ENCODE measurements at regions not wholly inside any gene's neighbourhood (a gene's known extent, or its start where the extent isn't known, plus 50 kb on each side); places are given as distances from the start of the nearest gene placed in this dataset.
"Not testable (repeated sequence)": the region's sequence is repeated elsewhere in the genome, so short reads cannot be mapped to it uniquely, and the experiment has no call there.

- no peak for DNase-seq
Observed at GRCh38 chr3:106981392-106981791, 395.8 kb upstream of the CCDC54 start.

GRCh38 chr3:106985721-106986120, 391.5 kb upstream of the CCDC54 start:
- Histone ChIP-seq H3K9me3 (ENCODE audit: control insufficient read depth in 4 of 4, insufficient read depth in 3 of 4, low read length in 3 of 4) (peaks cover 0 to 4% (median 0%) of the 10 kb centered on the region in 4 donors), H3K4me1 (ENCODE audit: control insufficient read depth in 5 of 5, insufficient read depth in 5 of 5, low read length in 5 of 5) (no peaks in the 10 kb centered on the region), H3K27me3 (ENCODE audit: control insufficient read depth in 3 of 3, insufficient read depth in 3 of 3, low read length in 2 of 3) (no peaks in the 10 kb centered on the region), H3K36me3 (ENCODE audit: control insufficient read depth in 4 of 4, insufficient read depth in 4 of 4, low read length in 4 of 4) (no peaks in the 10 kb centered on the region), H3K4me3 (no peak overlapping the region), H3K27ac (ENCODE audit: low read depth in 1 of 2, low read length in 1 of 2) (no peak overlapping the region), H3K9ac (ENCODE audit: insufficient read depth in 1 of 2, low read length in 2 of 2) (no peak overlapping the region)
- DNase-seq (no peak), ATAC-seq (ENCODE audit: insufficient read depth, low FRiP score) (no peak)
- TF ChIP-seq CTCF (IDR thresholded peaks at IDR 0.05; ENCODE audit: control extremely low read depth, extremely low read depth) = no peak
- WGBS, 2 donors = 92 to 94% methylated on average over 2 of the region's 2 CpGs

More at GRCh38 chr3:106981392-106981791, 395.8 kb upstream of the CCDC54 start:
- TF ChIP-seq CTCF (IDR thresholded peaks at IDR 0.05; ENCODE audit: control extremely low read depth, extremely low read depth) = no peak
- no peak overlapping the region for H3K4me3 ChIP-seq
- H3K36me3 ChIP-seq (ENCODE audit: control insufficient read depth in 4 of 4, insufficient read depth in 4 of 4, low read length in 4 of 4) = no peaks in the 10 kb centered on the region
- no peak overlapping the region for H3K9ac ChIP-seq (ENCODE audit: insufficient read depth in 1 of 2, low read length in 2 of 2)
- no peaks in the 10 kb centered on the region for H3K27me3 ChIP-seq (ENCODE audit: control insufficient read depth in 3 of 3, insufficient read depth in 3 of 3, low read length in 2 of 3)
- no peak overlapping the region for H3K27ac ChIP-seq (ENCODE audit: low read depth in 1 of 2, low read length in 1 of 2)
- no peaks in the 10 kb centered on the region for H3K9me3 ChIP-seq (ENCODE audit: control insufficient read depth in 4 of 4, insufficient read depth in 3 of 4, low read length in 3 of 4)
- ATAC-seq (ENCODE audit: insufficient read depth, low FRiP score) = no peak
- WGBS, 2 donors = 89 to 100% methylated on average over 1 of the region's 1 CpG
- H3K4me1 ChIP-seq (ENCODE audit: control insufficient read depth in 5 of 5, insufficient read depth in 5 of 5, low read length in 5 of 5) = no peaks in the 10 kb centered on the region

GRCh38 chr3:106998841-106999682, 378.2 kb upstream of the CCDC54 start:
- not testable (repeated sequence) for H3K9ac ChIP-seq (ENCODE audit: insufficient read depth in 1 of 2, low read length in 2 of 2); H3K9me3 ChIP-seq (ENCODE audit: control insufficient read depth in 4 of 4, insufficient read depth in 3 of 4, low read length in 3 of 4); H3K4me1 ChIP-seq (ENCODE audit: control insufficient read depth in 5 of 5, insufficient read depth in 5 of 5, low read length in 5 of 5); H3K36me3 ChIP-seq (ENCODE audit: control insufficient read depth in 4 of 4, insufficient read depth in 4 of 4, low read length in 4 of 4); DNase-seq; H3K27ac ChIP-seq (ENCODE audit: low read depth in 1 of 2, low read length in 1 of 2); H3K4me3 ChIP-seq; ATAC-seq (ENCODE audit: insufficient read depth, low FRiP score); H3K27me3 ChIP-seq (ENCODE audit: control insufficient read depth in 3 of 3, insufficient read depth in 3 of 3, low read length in 2 of 3)
- WGBS, 2 donors = 76 to 77% methylated on average over 21 of the region's 21 CpGs

GRCh38 chr3:107001635-107002034, 375.6 kb upstream of the CCDC54 start:
- no peak for TF ChIP-seq CTCF (IDR thresholded peaks at IDR 0.05; ENCODE audit: control extremely low read depth, extremely low read depth)
- H3K9me3 ChIP-seq (ENCODE audit: control insufficient read depth in 4 of 4, insufficient read depth in 3 of 4, low read length in 3 of 4) = no peaks in the 10 kb centered on the region
- H3K36me3 ChIP-seq (ENCODE audit: control insufficient read depth in 4 of 4, insufficient read depth in 4 of 4, low read length in 4 of 4) = no peaks in the 10 kb centered on the region
- H3K27me3 ChIP-seq (ENCODE audit: control insufficient read depth in 3 of 3, insufficient read depth in 3 of 3, low read length in 2 of 3) = no peaks in the 10 kb centered on the region
- 26 to 39% methylated on average over 2 of the region's 2 CpGs for WGBS, 2 donors
- ATAC-seq (ENCODE audit: insufficient read depth, low FRiP score) = no peak
- DNase-seq = no peak
- H3K27ac ChIP-seq (ENCODE audit: low read depth in 1 of 2, low read length in 1 of 2) = no peak overlapping the region
- no peaks in the 10 kb centered on the region for H3K4me1 ChIP-seq (ENCODE audit: control insufficient read depth in 5 of 5, insufficient read depth in 5 of 5, low read length in 5 of 5)
- H3K4me3 ChIP-seq = no peak overlapping the region
- no peak overlapping the region for H3K9ac ChIP-seq (ENCODE audit: insufficient read depth in 1 of 2, low read length in 2 of 2)

GRCh38 chr3:107005352-107005751, 371.9 kb upstream of the CCDC54 start:
- H3K27ac ChIP-seq (ENCODE audit: low read depth in 1 of 2, low read length in 1 of 2); H3K4me1 ChIP-seq (ENCODE audit: control insufficient read depth in 5 of 5, insufficient read depth in 5 of 5, low read length in 5 of 5); H3K9ac ChIP-seq (ENCODE audit: insufficient read depth in 1 of 2, low read length in 2 of 2); H3K36me3 ChIP-seq (ENCODE audit: control insufficient read depth in 4 of 4, insufficient read depth in 4 of 4, low read length in 4 of 4); ATAC-seq (ENCODE audit: insufficient read depth, low FRiP score); H3K4me3 ChIP-seq; H3K27me3 ChIP-seq (ENCODE audit: control insufficient read depth in 3 of 3, insufficient read depth in 3 of 3, low read length in 2 of 3); DNase-seq; H3K9me3 ChIP-seq (ENCODE audit: control insufficient read depth in 4 of 4, insufficient read depth in 3 of 4, low read length in 3 of 4): not testable (repeated sequence)
- WGBS, 2 donors = 61 to 67% methylated on average over 4 of the region's 4 CpGs
